Neural crest cell (in vitro differentiated cells): ENCODE measurements at regions not wholly inside any gene's neighbourhood (a gene's known extent, or its start where the extent isn't known, plus 50 kb on each side); places are given as distances from the start of the nearest gene placed in this dataset.

Experiments
- DNase-seq: peaks from one replicate; pipeline ENCODE4 v3.0.0; 2021; ENCODE audit warnings: low read depth, mixed read lengths, low spot score
- H3K27ac Mint-ChIP-seq: one replicate; pipeline ENCODE4 v1.8.0; 2021; ENCODE audit warnings: mild to moderate bottlenecking, mixed read lengths; ENCODE audit not compliant: unreplicated experiment
- H3K27me3 Mint-ChIP-seq: 2 replicates; pipeline ENCODE4 v1.8.0; 2021; ENCODE audit warnings: low read depth, mild to moderate bottlenecking, mixed read lengths
- H3K36me3 Mint-ChIP-seq: 2 replicates; pipeline ENCODE4 v1.8.0; 2021; ENCODE audit warnings: low read depth, mild to moderate bottlenecking, mixed read lengths
- H3K4me1 Mint-ChIP-seq: 2 replicates; pipeline ENCODE4 v1.8.0; 2021; ENCODE audit warnings: mixed read lengths
- H3K4me3 Mint-ChIP-seq: one replicate; pipeline ENCODE4 v1.8.0; 2021; ENCODE audit warnings: mild to moderate bottlenecking, mixed read lengths
- H3K9me3 Mint-ChIP-seq: 2 replicates; pipeline ENCODE4 v1.8.0; 2021; ENCODE audit warnings: mixed read lengths
- CTCF ChIP-seq: fragments of 200-600 bp; sonication (generic); conservative IDR thresholded peaks from 2 replicates; pipeline ENCODE4 v1.5.0; 2021; ENCODE audit warnings: antibody characterized with exemption, mild to moderate bottlenecking

DNA sequence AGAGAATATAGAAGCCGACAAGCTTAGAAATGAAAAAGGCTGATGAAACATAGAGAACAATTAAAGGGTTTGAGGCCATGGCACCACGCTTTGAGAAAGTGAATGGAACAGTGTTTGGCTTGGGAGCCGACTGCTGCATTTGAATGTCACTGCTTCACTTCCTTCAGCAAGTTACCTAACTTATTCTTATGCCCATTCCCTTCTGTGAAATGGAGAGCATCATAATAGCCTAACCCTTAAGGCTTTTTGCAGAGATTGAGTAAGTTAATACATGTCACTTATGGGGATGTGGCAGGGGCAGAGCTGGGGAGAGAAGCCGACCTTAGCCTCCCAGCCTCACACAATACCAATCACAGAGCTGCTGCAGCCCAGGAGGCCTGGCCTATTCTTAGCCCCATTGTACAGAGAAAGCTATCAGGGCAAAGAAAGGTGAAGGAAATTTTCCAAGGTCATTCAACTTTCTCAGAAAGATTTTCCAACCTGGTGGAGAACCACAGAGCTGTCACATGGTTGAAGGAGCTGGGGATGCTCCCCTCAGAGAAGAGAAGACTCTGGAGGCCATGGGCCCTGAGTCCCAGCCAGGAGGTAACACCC is 186.0 kb upstream of the GDF10 start:
- no peaks in the 10 kb centered on the region for H3K27me3 Mint-ChIP-seq
- no peak overlapping the region for H3K4me3 Mint-ChIP-seq
- H3K36me3 Mint-ChIP-seq: no peaks in the 10 kb centered on the region
- TF ChIP-seq CTCF: no peak
- peaks cover 8% of the 10 kb centered on the region for H3K4me1 Mint-ChIP-seq
- no peak overlapping the region for H3K27ac Mint-ChIP-seq
- DNase-seq: no peak
- no peaks in the 10 kb centered on the region for H3K9me3 Mint-ChIP-seq

DNA sequence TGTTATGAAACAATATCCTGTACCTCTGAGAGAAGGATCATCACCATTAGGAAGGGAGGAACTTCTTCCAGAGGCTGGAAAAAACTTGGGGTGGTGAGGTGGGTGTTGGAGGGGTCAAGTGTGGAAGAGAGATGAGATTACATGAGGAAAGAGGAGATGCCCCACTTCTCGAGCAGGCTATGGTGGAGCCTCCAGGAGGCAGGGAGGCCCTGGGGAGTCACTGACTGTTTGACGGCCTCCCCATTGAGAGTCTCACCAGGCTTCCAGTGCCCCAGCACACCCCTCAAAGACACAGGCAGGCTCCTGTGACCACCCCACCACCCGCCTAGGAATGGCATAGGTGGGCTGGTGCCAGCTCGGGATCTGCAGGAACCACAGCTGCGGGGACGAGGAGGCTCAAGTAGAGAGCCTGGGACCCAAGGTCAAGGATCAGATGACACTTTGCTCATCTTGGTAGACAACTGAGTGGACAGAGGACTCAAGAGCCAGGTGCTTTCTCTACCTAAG is 185.3 kb upstream of the GDF10 start:
- no peaks in the 10 kb centered on the region for H3K27me3 Mint-ChIP-seq
- TF ChIP-seq CTCF: no peak
- DNase-seq: no peak
- no peak overlapping the region for H3K4me3 Mint-ChIP-seq
- H3K27ac Mint-ChIP-seq: no peak overlapping the region
- H3K36me3 Mint-ChIP-seq: no peaks in the 10 kb centered on the region
- no peaks in the 10 kb centered on the region for H3K9me3 Mint-ChIP-seq
- peaks cover 8% of the 10 kb centered on the region for H3K4me1 Mint-ChIP-seq

DNA sequence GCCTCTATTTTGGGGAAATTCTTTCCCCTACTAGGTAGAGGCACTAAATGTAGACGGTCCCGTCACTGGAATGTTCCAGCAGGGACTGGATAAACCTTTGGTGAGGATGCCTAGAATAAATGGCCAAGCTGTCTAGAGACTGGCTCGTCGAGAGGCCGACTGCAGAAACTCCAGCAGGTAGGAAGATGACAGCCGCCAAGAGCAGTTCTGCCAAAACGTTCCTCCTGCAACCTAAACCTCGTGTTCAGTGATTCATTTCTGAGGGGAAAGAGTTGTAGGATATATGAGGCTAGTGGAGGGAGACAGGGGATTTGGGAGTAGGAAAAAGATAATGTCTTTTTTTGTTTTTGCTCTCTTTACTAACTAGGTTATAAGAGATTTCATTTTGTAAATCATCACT is 184.7 kb upstream of the GDF10 start:
- no peaks in the 10 kb centered on the region for H3K36me3 Mint-ChIP-seq
- H3K4me3 Mint-ChIP-seq: no peak overlapping the region
- peaks cover 8% of the 10 kb centered on the region for H3K4me1 Mint-ChIP-seq
- H3K27ac Mint-ChIP-seq: no peak overlapping the region
- no peak for DNase-seq
- H3K27me3 Mint-ChIP-seq: no peaks in the 10 kb centered on the region
- TF ChIP-seq CTCF: no peak
- H3K9me3 Mint-ChIP-seq: no peaks in the 10 kb centered on the region

DNA sequence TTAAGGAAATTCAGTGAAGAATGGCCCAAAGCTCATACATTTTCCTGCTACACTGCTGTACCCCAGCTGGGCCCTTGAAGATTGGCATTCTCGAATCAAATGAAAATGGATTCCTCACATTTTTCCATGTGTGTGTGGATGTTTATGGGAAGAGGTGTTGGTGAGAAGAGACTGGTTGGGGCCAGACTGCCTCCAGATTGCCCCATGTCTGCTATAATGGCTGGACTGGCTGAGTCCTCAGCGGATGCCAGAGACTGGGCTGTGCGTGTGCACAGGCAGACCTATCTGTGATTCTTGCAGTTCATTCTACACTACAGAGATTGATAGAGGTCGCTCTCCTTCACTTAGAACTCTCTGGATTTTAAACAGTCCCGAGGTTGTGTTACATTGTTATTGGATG is 183.6 kb upstream of the GDF10 start:
- Mint-ChIP-seq H3K27me3 (no peaks in the 10 kb centered on the region), H3K36me3 (no peaks in the 10 kb centered on the region), H3K27ac (no peak overlapping the region), H3K4me3 (no peak overlapping the region), H3K9me3 (no peaks in the 10 kb centered on the region), H3K4me1 (peaks cover 8% of the 10 kb centered on the region)
- no peak for DNase-seq
- no peak for TF ChIP-seq CTCF

GRCh38 chr10:47118326-47118725 is 181.7 kb upstream of the GDF10 start:
- Mint-ChIP-seq H3K9me3 (no peaks in the 10 kb centered on the region), H3K4me3 (no peak overlapping the region), H3K36me3 (no peaks in the 10 kb centered on the region), H3K27ac (no peak overlapping the region), H3K4me1 (peaks cover 8% of the 10 kb centered on the region), H3K27me3 (no peaks in the 10 kb centered on the region)
- no peak for DNase-seq
- TF ChIP-seq CTCF: no peak
